Breast epithelium (tissue), 3 donors: ENCODE measurements at regions not wholly inside any gene's neighbourhood (a gene's known extent, or its start where the extent isn't known, plus 50 kb on each side); places are given as distances from the start of the nearest gene placed in this dataset.

Source experiments
- CTCF ChIP-seq, 3 donors: fragments of 450-650 bp; IDR thresholded peaks; one replicate each; pipeline ENCODE4 v1.5.1; 2016 to 2017; ENCODE audit warnings: antibody characterized with exemption in 3 of 3, mild to moderate bottlenecking in 3 of 3, moderate library complexity in 3 of 3
- POLR2A ChIP-seq: fragments of 450-650 bp; IDR thresholded peaks from one replicate; pipeline ENCODE4 v1.6.1; 2016; ENCODE audit warnings: antibody characterized with exemption, mild to moderate bottlenecking, moderate library complexity
- POLR2AphosphoS5 ChIP-seq, 3 donors: sonication (generic); formaldehyde crosslinking; IDR thresholded peaks; one replicate each; pipeline ENCODE4 v1.6.1; 2017; ENCODE audit warnings: antibody characterized with exemption in 3 of 3

GRCh38 chr16:54402270-54402669, 115.7 kb upstream of the IRX3 start:
- TF ChIP-seq CTCF (IDR thresholded peaks at IDR 0.05) (no peak), POLR2A (no peak), POLR2AphosphoS5 (IDR thresholded peaks at IDR 0.05) (no peak)
